Left ventricle myocardium inferior (tissue), 1 donor: ENCODE measurements at regions not wholly inside any gene's neighbourhood (a gene's known extent, or its start where the extent isn't known, plus 50 kb on each side); places are given as distances from the start of the nearest gene placed in this dataset.

Experiments
- DNase-seq: peaks from one replicate; pipeline ENCODE4 v3.0.0-alpha.2; 2020
- H3K27ac ChIP-seq: fragments of 200-600 bp; replicated peaks from 2 replicates; pipeline ENCODE4 v1.8.0; 2021
- H3K27me3 ChIP-seq: fragments of 200-600 bp; 2 replicates; pipeline ENCODE4 v1.8.0; 2021; ENCODE audit warnings: low read depth
- H3K36me3 ChIP-seq: fragments of 200-600 bp; 2 replicates; pipeline ENCODE4 v1.8.0; 2021
- H3K4me1 ChIP-seq: fragments of 200-600 bp; 2 replicates; pipeline ENCODE4 v1.8.0; 2021
- H3K4me3 ChIP-seq: fragments of 200-600 bp; 2 replicates; pipeline ENCODE4 v1.8.0; 2021; ENCODE audit warnings: mild to moderate bottlenecking, moderate library complexity
- H3K9me3 ChIP-seq: fragments of 200-600 bp; replicated peaks from 2 replicates; pipeline ENCODE4 v1.8.0; 2021
- CTCF ChIP-seq: fragments of 200-600 bp; IDR thresholded peaks from 2 replicates; pipeline ENCODE4 v1.8.0; 2021; ENCODE audit warnings: antibody characterized with exemption, mild to moderate bottlenecking, borderline replicate concordance
- intact Hi-C: fragments of 100-400 bp; cut with micrococcal nuclease; formaldehyde crosslinking; loops from one replicate; pipeline ENCODE4 v1.11.0; 2022
- donor health status: DM: no; HTN: yes; CAD: no; lungs with severe emphysema.

DNA sequence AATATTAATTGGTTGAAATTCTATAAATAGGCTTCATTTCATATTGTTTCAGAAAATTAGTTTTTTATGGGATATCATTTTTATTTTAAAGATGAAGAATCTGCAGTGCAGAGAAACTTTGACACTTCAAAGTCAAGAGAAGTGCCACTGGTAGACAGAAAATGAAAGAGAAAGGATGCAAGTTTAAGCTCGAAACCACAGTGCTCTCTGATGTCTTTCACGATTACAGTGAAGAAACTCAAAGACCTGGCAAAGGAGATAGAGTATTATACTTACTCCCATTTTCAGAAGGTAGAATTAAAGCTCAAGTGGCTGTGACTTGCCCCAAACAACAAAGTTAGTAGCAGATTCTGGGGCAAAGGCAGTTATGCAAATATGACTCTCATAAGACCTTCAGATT lies 745.4 kb downstream of the TECRL start:
- H3K27ac ChIP-seq: no peak overlapping the region
- no peaks in the 10 kb centered on the region for H3K4me1 ChIP-seq
- no peaks in the 10 kb centered on the region for H3K36me3 ChIP-seq
- H3K9me3 ChIP-seq: peaks cover 40% of the 10 kb centered on the region
- intact Hi-C loops: no loop called here
- H3K27me3 ChIP-seq: no peaks in the 10 kb centered on the region
- no peak overlapping the region for H3K4me3 ChIP-seq
- TF ChIP-seq CTCF: no peak
- no peak for DNase-seq

- Histone ChIP-seq H3K4me1 (no peaks in the 10 kb centered on the region), H3K27me3 (no peaks in the 10 kb centered on the region), H3K4me3 (no peak overlapping the region), H3K9me3 (peaks cover 6% of the 10 kb centered on the region), H3K36me3 (no peaks in the 10 kb centered on the region), H3K27ac (no peak overlapping the region)
- DNase-seq: no peak
- TF ChIP-seq CTCF: no peak
- intact Hi-C loops: no loop called here
These were observed 764.9 kb downstream of the TECRL start for GRCh38 chr4:63644396-63644795.

DNA sequence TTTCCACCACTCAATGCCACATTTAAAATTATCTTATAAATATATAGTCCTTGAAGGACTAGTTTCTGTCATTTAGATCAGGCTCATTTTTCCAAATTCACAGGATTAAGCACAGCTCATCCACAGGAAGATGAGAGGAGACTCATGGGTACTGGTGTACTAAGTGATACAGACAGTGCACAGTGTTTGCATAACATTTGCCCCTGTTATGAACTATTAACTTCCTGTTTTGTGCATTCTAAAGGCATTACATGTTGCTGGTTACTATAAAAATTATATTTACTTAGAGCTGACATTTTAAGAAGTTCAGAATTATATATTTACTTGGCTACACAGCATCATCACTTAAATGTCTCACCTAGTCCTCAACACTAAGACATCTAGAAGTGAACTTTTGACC lies 772.0 kb downstream of the TECRL start:
- no peaks in the 10 kb centered on the region for H3K27me3 ChIP-seq
- no peak overlapping the region for H3K4me3 ChIP-seq
- H3K36me3 ChIP-seq: no peaks in the 10 kb centered on the region
- no peak overlapping the region for H3K27ac ChIP-seq
- H3K4me1 ChIP-seq: no peaks in the 10 kb centered on the region
- intact Hi-C loops: no loop called here
- DNase-seq: no peak
- no peak for TF ChIP-seq CTCF
- peaks cover 28% of the 10 kb centered on the region for H3K9me3 ChIP-seq

DNA sequence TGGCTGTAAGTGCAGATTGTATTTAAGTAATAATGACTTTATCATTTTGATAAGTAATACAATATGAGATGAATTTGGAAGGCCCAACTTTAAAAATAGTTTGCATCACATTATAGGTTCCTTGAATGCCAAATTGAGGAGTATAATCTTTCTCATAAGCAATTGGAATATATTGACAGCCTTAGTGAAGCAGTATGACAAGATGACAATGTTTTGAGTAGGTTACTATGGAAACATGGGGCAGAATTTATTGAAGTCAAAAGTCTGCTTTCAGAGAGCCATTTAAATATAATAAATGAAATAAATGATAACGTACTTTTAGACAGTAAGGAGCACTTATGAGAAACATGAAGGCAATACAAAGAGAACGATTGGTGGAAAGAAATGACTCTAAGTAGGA lies 776.4 kb downstream of the TECRL start:
- no peak for TF ChIP-seq CTCF
- Histone ChIP-seq H3K4me3 (no peak overlapping the region), H3K36me3 (no peaks in the 10 kb centered on the region), H3K27ac (no peak overlapping the region), H3K27me3 (no peaks in the 10 kb centered on the region), H3K9me3 (peaks cover 48% of the 10 kb centered on the region), H3K4me1 (no peaks in the 10 kb centered on the region)
- intact Hi-C loops: no loop called here
- DNase-seq: no peak

DNA sequence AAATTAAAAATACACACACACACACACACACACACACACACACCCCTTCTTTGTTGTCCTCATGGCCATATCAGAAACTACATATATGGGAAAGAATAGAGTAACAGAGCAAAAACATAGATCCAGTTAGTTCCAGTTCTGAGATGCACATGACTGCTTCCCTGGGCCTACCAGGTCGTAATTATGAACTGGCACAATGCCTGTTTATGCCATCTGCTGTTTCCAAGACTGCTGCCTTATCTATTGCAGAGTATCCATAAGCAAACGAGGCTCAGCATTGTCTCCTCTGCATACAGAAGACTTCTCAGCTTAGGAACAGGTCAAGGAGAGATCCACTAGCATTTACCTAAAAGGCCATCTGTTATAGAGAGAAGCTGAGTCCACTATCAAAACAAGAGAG lies 789.0 kb downstream of the TECRL start:
- Histone ChIP-seq H3K4me3 (no peak overlapping the region), H3K9me3 (no peaks in the 10 kb centered on the region), H3K27ac (no peak overlapping the region), H3K4me1 (no peaks in the 10 kb centered on the region), H3K36me3 (no peaks in the 10 kb centered on the region), H3K27me3 (no peaks in the 10 kb centered on the region)
- DNase-seq: no peak
- TF ChIP-seq CTCF: no peak
- intact Hi-C loops: no loop called here

GRCh38 chr4:63619771-63620170 lies 789.5 kb downstream of the TECRL start:
- H3K4me3 ChIP-seq: no peak overlapping the region
- H3K27ac ChIP-seq: no peak overlapping the region
- H3K36me3 ChIP-seq: no peaks in the 10 kb centered on the region
- DNase-seq: no peak
- TF ChIP-seq CTCF: no peak
- intact Hi-C loops: no loop called here
- no peaks in the 10 kb centered on the region for H3K27me3 ChIP-seq
- no peaks in the 10 kb centered on the region for H3K4me1 ChIP-seq
- H3K9me3 ChIP-seq: no peaks in the 10 kb centered on the region
